ENCODE measurements at regions not wholly inside any gene's neighbourhood (a gene's known extent, or its start where the extent isn't known, plus 50 kb on each side); places are given as distances from the start of the nearest gene placed in this dataset.
A peak's percentile ranks its signal among the peaks of the same experiment; 100 is the strongest.
"Not testable (repeated sequence)": the region's sequence is repeated elsewhere in the genome, so short reads cannot be mapped to it uniquely, and the experiment has no call there.

GRCh38 chr5:23411200-23411599 is 96.2 kb upstream of the PRDM9 start:
- Histone ChIP-seq H3K79me2 (ENCODE audit: control insufficient read depth, insufficient read depth, low read length) (no peaks in the 10 kb centered on the region), H3K9me3 (ENCODE audit: control insufficient read depth, insufficient read depth, low read depth, low read length) (no peaks in the 10 kb centered on the region), H3K27me3 (ENCODE audit: control insufficient read depth, insufficient read depth, low read length) (no peaks in the 10 kb centered on the region), H3K4me2 (ENCODE audit: extremely low read depth, insufficient read depth, low read length) (no peak overlapping the region), H3K4me3 (replicated peaks in 1 of 4; ENCODE audit: control extremely low read depth in 1 of 4, insufficient read depth in 1 of 4, low read depth in 3 of 4, low read length in 4 of 4) (no peak overlapping the region), H4K20me1 (ENCODE audit: control insufficient read depth, extremely low read depth, insufficient read depth, low read length) (no peaks in the 10 kb centered on the region), H3K9ac (ENCODE audit: insufficient read depth, low read length) (no peak overlapping the region), H2AFZ (ENCODE audit: low read length) (no peak overlapping the region), H3K4me1 (ENCODE audit: control insufficient read depth, extremely low read depth, insufficient read depth, low read length) (no peaks in the 10 kb centered on the region), H3K36me3 (ENCODE audit: control insufficient read depth, insufficient read depth, low read length) (no peaks in the 10 kb centered on the region), H3K27ac (ENCODE audit: insufficient read depth, low read length) (no peak overlapping the region)
- DNase-seq (ENCODE audit: low read depth in 2 of 2) = no peak
- TF ChIP-seq, protein P1, sequence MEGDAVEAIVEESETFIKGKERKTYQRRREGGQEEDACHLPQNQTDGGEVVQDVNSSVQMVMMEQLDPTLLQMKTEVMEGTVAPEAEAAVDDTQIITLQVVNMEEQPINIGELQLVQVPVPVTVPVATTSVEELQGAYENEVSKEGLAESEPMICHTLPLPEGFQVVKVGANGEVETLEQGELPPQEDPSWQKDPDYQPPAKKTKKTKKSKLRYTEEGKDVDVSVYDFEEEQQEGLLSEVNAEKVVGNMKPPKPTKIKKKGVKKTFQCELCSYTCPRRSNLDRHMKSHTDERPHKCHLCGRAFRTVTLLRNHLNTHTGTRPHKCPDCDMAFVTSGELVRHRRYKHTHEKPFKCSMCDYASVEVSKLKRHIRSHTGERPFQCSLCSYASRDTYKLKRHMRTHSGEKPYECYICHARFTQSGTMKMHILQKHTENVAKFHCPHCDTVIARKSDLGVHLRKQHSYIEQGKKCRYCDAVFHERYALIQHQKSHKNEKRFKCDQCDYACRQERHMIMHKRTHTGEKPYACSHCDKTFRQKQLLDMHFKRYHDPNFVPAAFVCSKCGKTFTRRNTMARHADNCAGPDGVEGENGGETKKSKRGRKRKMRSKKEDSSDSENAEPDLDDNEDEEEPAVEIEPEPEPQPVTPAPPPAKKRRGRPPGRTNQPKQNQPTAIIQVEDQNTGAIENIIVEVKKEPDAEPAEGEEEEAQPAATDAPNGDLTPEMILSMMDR (conservative IDR thresholded peaks at IDR 0.05 in 1 of 2, IDR thresholded peaks at IDR 0.05 in 1 of 2; ENCODE audit: low read depth in 1 of 2, low read length in 2 of 2) = no peak
- TF ChIP-seq EZH2 (IDR thresholded peaks at IDR 0.05; ENCODE audit: low read length, missing control alignments) = no peak

DNA sequence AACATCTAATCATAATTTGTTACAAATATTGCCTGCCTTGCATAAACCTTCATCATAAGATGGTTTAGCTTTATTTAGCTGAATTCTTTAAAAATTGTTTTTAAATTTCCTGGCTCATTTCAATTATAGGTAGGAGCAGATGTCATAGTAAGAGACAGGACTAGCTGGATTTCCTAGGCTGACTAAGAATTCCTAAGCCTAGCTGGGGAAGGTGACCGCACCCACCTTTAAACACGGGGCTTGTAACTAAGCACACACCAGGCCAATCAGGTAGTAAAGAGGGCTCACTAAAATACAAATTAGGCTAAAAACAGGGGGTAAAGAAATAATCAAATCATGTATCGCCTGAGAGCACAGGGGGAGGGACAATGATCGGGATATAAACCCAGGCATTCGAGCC is 96.6 kb upstream of the PRDM9 start:
- not testable (repeated sequence) for H3K36me3 ChIP-seq (ENCODE audit: control insufficient read depth, insufficient read depth, low read length); H3K4me1 ChIP-seq (ENCODE audit: control insufficient read depth, extremely low read depth, insufficient read depth, low read length); H3K4me3 ChIP-seq (replicated peaks in 1 of 4; ENCODE audit: control extremely low read depth in 1 of 4, insufficient read depth in 1 of 4, low read depth in 3 of 4, low read length in 4 of 4); H3K27ac ChIP-seq (ENCODE audit: insufficient read depth, low read length); DNase-seq (ENCODE audit: low read depth in 2 of 2); H4K20me1 ChIP-seq (ENCODE audit: control insufficient read depth, extremely low read depth, insufficient read depth, low read length); H3K4me2 ChIP-seq (ENCODE audit: extremely low read depth, insufficient read depth, low read length); H3K9me3 ChIP-seq (ENCODE audit: control insufficient read depth, insufficient read depth, low read depth, low read length); H3K27me3 ChIP-seq (ENCODE audit: control insufficient read depth, insufficient read depth, low read length); H2AFZ ChIP-seq (ENCODE audit: low read length); H3K79me2 ChIP-seq (ENCODE audit: control insufficient read depth, insufficient read depth, low read length); H3K9ac ChIP-seq (ENCODE audit: insufficient read depth, low read length)

GRCh38 chr5:23405316-23406068 is 101.9 kb upstream of the PRDM9 start:
- H3K9ac ChIP-seq (ENCODE audit: insufficient read depth, low read length) = no peak overlapping the region
- H3K4me3 ChIP-seq (replicated peaks in 1 of 4; ENCODE audit: control extremely low read depth in 1 of 4, insufficient read depth in 1 of 4, low read depth in 3 of 4, low read length in 4 of 4) = no peak overlapping the region
- no peak for TF ChIP-seq EZH2 (IDR thresholded peaks at IDR 0.05; ENCODE audit: low read length, missing control alignments)
- TF ChIP-seq, protein P1 (conservative IDR thresholded peaks at IDR 0.05 in 1 of 2, IDR thresholded peaks at IDR 0.05 in 1 of 2; ENCODE audit: low read depth in 1 of 2, low read length in 2 of 2) = peak in 1 of 2 donors; percentile 39
- H3K4me2 ChIP-seq (ENCODE audit: extremely low read depth, insufficient read depth, low read length) = no peak overlapping the region
- H3K27ac ChIP-seq (ENCODE audit: insufficient read depth, low read length) = no peak overlapping the region
- H3K79me2 ChIP-seq (ENCODE audit: control insufficient read depth, insufficient read depth, low read length) = no peaks in the 10 kb centered on the region
- DNase-seq (ENCODE audit: low read depth in 2 of 2) = peak in 1 of 2 donors; percentile 24
- H2AFZ ChIP-seq (ENCODE audit: low read length) = no peak overlapping the region
- H3K36me3 ChIP-seq (ENCODE audit: control insufficient read depth, insufficient read depth, low read length) = no peaks in the 10 kb centered on the region
- no peaks in the 10 kb centered on the region for H3K4me1 ChIP-seq (ENCODE audit: control insufficient read depth, extremely low read depth, insufficient read depth, low read length)
- no peaks in the 10 kb centered on the region for H3K27me3 ChIP-seq (ENCODE audit: control insufficient read depth, insufficient read depth, low read length)
- no peaks in the 10 kb centered on the region for H4K20me1 ChIP-seq (ENCODE audit: control insufficient read depth, extremely low read depth, insufficient read depth, low read length)
- no peaks in the 10 kb centered on the region for H3K9me3 ChIP-seq (ENCODE audit: control insufficient read depth, insufficient read depth, low read depth, low read length)

All from fibroblast of lung (primary cell).